ENCODE measurements at regions not wholly inside any gene's neighbourhood (a gene's known extent, or its start where the extent isn't known, plus 50 kb on each side); places are given as distances from the start of the nearest gene placed in this dataset.

GRCh38 chr1:47618830-47619229, 181.0 kb downstream of the FOXD2 start:
- 96% methylated on average over 3 of the region's 7 CpGs for WGBS (ENCODE audit: insufficient coverage)
- no peaks in the 10 kb centered on the region for H3K36me3 ChIP-seq (ENCODE audit: control insufficient read depth in 4 of 4, insufficient read depth in 4 of 4, low read length in 3 of 4)
- no peak overlapping the region for H3K27ac ChIP-seq (ENCODE audit: insufficient read depth in 1 of 2, low read depth in 1 of 2, low read length in 2 of 2, poor library complexity in 1 of 2, severe bottlenecking in 2 of 2)
- H3K27me3 ChIP-seq (replicated peaks in 2 of 5; ENCODE audit: control insufficient read depth in 4 of 5, insufficient read depth in 5 of 5, low read length in 4 of 5), result no peaks in the 10 kb centered on the region
- ChIA-PET POLR2A (interaction anchor here (0.6 kb wide), 1 partner anchor 53 kb away, joined by 3 read pairs; no protein-coding TSS in a partner anchor), CTCF (interaction anchor here (0.7 to 1.7 kb wide), 4 partner anchors 35 to 90 kb away, joined by 3 to 5 read pairs (median 3); no protein-coding TSS in a partner anchor)
- H3K4me3 ChIP-seq (ENCODE audit: control insufficient read depth in 1 of 7, extremely low read depth in 1 of 7, insufficient read depth in 4 of 7, low read depth in 2 of 7, low read length in 6 of 7), result no peak overlapping the region
- no peaks in the 10 kb centered on the region for H3K4me1 ChIP-seq (ENCODE audit: control extremely low read depth in 1 of 4, control insufficient read depth in 4 of 4, insufficient read depth in 4 of 4, low read length in 3 of 4)
- H3K9me3 ChIP-seq (ENCODE audit: control extremely low read depth in 1 of 5, control insufficient read depth in 4 of 5, insufficient read depth in 2 of 5, low read depth in 1 of 5, low read length in 4 of 5), result no peaks in the 10 kb centered on the region
- DNase-seq, result no peak

GRCh38 chr1:47621483-47621882, 183.6 kb downstream of the FOXD2 start:
- no peaks in the 10 kb centered on the region for H3K4me1 ChIP-seq (ENCODE audit: control extremely low read depth in 1 of 4, control insufficient read depth in 4 of 4, insufficient read depth in 4 of 4, low read length in 3 of 4)
- 99% methylated on average over 6 of the region's 6 CpGs for WGBS (ENCODE audit: insufficient coverage)
- no peak overlapping the region for H3K4me3 ChIP-seq (ENCODE audit: control insufficient read depth in 1 of 7, extremely low read depth in 1 of 7, insufficient read depth in 4 of 7, low read depth in 2 of 7, low read length in 6 of 7)
- H3K36me3 ChIP-seq (ENCODE audit: control insufficient read depth in 4 of 4, insufficient read depth in 4 of 4, low read length in 3 of 4), result no peaks in the 10 kb centered on the region
- H3K27ac ChIP-seq (ENCODE audit: insufficient read depth in 1 of 2, low read depth in 1 of 2, low read length in 2 of 2, poor library complexity in 1 of 2, severe bottlenecking in 2 of 2), result no peak overlapping the region
- H3K27me3 ChIP-seq (replicated peaks in 2 of 5; ENCODE audit: control insufficient read depth in 4 of 5, insufficient read depth in 5 of 5, low read length in 4 of 5), result peaks cover 0 to 2% (median 0%) of the 10 kb centered on the region in 5 experiments
- no peaks in the 10 kb centered on the region for H3K9me3 ChIP-seq (ENCODE audit: control extremely low read depth in 1 of 5, control insufficient read depth in 4 of 5, insufficient read depth in 2 of 5, low read depth in 1 of 5, low read length in 4 of 5)
- no peak for DNase-seq
- CTCF ChIA-PET, result interaction anchor here (0.8 kb wide), 1 partner anchor 93 kb away, joined by 3 read pairs; no protein-coding TSS in a partner anchor
- POLR2A ChIA-PET, result no interaction called here

DNA sequence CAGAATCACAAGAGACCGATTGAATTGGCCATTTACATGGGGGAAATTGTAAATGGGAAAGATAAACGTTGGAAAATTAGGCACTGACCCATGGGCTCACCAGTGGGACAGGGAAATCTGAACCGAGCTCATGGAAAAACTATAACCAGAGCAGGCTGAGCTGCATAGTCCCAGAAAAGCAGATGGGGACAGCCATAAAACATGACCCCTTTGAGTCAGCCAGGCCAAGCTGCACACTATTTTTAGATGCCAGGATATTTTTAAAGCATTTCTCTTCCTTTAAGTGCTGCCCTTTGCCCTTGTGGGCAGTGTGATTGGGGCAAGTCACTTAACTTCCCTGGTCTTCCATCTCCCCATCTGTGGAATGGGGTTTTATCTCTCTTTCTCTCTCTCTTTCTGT, 184.1 kb downstream of the FOXD2 start:
- WGBS (ENCODE audit: insufficient coverage), result 89% methylated on average over 3 of the region's 3 CpGs
- ChIA-PET POLR2A (no interaction called here), CTCF (interaction anchor here (0.8 kb wide), 1 partner anchor 93 kb away, joined by 3 read pairs; no protein-coding TSS in a partner anchor)
- no peaks in the 10 kb centered on the region for H3K4me1 ChIP-seq (ENCODE audit: control extremely low read depth in 1 of 4, control insufficient read depth in 4 of 4, insufficient read depth in 4 of 4, low read length in 3 of 4)
- no peaks in the 10 kb centered on the region for H3K9me3 ChIP-seq (ENCODE audit: control extremely low read depth in 1 of 5, control insufficient read depth in 4 of 5, insufficient read depth in 2 of 5, low read depth in 1 of 5, low read length in 4 of 5)
- H3K4me3 ChIP-seq (ENCODE audit: control insufficient read depth in 1 of 7, extremely low read depth in 1 of 7, insufficient read depth in 4 of 7, low read depth in 2 of 7, low read length in 6 of 7), result no peak overlapping the region
- H3K36me3 ChIP-seq (ENCODE audit: control insufficient read depth in 4 of 4, insufficient read depth in 4 of 4, low read length in 3 of 4), result no peaks in the 10 kb centered on the region
- no peak for DNase-seq
- no peak overlapping the region for H3K27ac ChIP-seq (ENCODE audit: insufficient read depth in 1 of 2, low read depth in 1 of 2, low read length in 2 of 2, poor library complexity in 1 of 2, severe bottlenecking in 2 of 2)
- H3K27me3 ChIP-seq (replicated peaks in 2 of 5; ENCODE audit: control insufficient read depth in 4 of 5, insufficient read depth in 5 of 5, low read length in 4 of 5), result peaks cover 0 to 2% (median 0%) of the 10 kb centered on the region in 5 experiments

DNA sequence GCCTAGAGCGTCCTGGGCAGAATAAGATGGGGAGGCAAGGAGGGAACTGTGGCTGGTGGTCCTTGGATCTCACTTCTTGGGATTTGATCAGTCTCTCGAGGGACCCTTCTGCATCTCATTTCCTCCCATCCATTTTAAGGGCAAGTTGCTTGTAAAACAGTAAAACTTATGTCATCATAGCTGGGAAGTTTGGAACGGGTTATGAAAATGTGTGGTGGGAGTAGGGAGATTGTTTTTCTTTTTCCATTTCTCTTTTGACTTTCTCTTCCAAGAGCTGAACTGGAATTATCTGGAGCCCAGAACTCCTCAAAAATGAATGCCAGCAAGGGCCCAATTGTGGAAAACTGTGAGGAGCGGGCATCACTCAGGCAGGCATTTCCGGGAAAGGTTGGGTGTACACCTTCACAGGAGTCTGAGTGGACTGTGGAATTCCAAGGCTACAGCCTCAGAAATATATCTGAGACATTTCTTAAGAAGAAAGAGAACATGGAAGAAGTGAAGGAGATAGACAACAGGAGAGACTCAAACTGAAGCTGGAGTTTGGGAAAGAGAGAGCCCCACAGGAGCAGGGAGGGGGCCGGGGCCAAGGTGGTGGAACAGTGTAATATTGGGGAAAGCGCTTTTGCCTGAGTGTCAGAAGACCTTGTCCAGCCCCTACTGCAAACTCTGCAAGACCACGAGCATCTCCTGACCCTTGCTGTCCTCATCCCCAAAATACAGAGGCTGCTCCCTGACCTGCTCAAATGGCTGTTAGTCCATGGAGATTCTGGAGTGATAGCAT, 185.1 kb downstream of the FOXD2 start:
- Histone ChIP-seq H3K4me3 (ENCODE audit: control insufficient read depth in 1 of 7, extremely low read depth in 1 of 7, insufficient read depth in 4 of 7, low read depth in 2 of 7, low read length in 6 of 7) (no peak overlapping the region), H3K9me3 (ENCODE audit: control extremely low read depth in 1 of 5, control insufficient read depth in 4 of 5, insufficient read depth in 2 of 5, low read depth in 1 of 5, low read length in 4 of 5) (no peaks in the 10 kb centered on the region), H3K4me1 (ENCODE audit: control extremely low read depth in 1 of 4, control insufficient read depth in 4 of 4, insufficient read depth in 4 of 4, low read length in 3 of 4) (no peaks in the 10 kb centered on the region), H3K27ac (ENCODE audit: insufficient read depth in 1 of 2, low read depth in 1 of 2, low read length in 2 of 2, poor library complexity in 1 of 2, severe bottlenecking in 2 of 2) (no peak overlapping the region), H3K27me3 (replicated peaks in 2 of 5; ENCODE audit: control insufficient read depth in 4 of 5, insufficient read depth in 5 of 5, low read length in 4 of 5) (peaks cover 0 to 5% (median 0%) of the 10 kb centered on the region in 5 experiments), H3K36me3 (ENCODE audit: control insufficient read depth in 4 of 4, insufficient read depth in 4 of 4, low read length in 3 of 4) (no peaks in the 10 kb centered on the region)
- DNase-seq, result no peak
- ChIA-PET POLR2A (no interaction called here), CTCF (interaction anchor here (3.4 kb wide), 1 partner anchor 96 kb away, joined by 13 read pairs; no protein-coding TSS in a partner anchor)
- 96% methylated on average over 5 of the region's 8 CpGs for WGBS (ENCODE audit: insufficient coverage)

GRCh38 chr1:47623557-47623940, 185.7 kb downstream of the FOXD2 start:
- peaks cover 0 to 5% (median 0%) of the 10 kb centered on the region in 5 experiments for H3K27me3 ChIP-seq (replicated peaks in 2 of 5; ENCODE audit: control insufficient read depth in 4 of 5, insufficient read depth in 5 of 5, low read length in 4 of 5)
- DNase-seq, result no peak
- CTCF ChIA-PET, result interaction anchor here (0.7 to 3.4 kb wide), 6 partner anchors 13 to 97 kb away, joined by 3 to 13 read pairs (median 4); no protein-coding TSS in a partner anchor
- WGBS (ENCODE audit: insufficient coverage), result 100% methylated on average over 4 of the region's 5 CpGs
- H3K9me3 ChIP-seq (ENCODE audit: control extremely low read depth in 1 of 5, control insufficient read depth in 4 of 5, insufficient read depth in 2 of 5, low read depth in 1 of 5, low read length in 4 of 5), result no peaks in the 10 kb centered on the region
- no peak overlapping the region for H3K4me3 ChIP-seq (ENCODE audit: control insufficient read depth in 1 of 7, extremely low read depth in 1 of 7, insufficient read depth in 4 of 7, low read depth in 2 of 7, low read length in 6 of 7)
- no peaks in the 10 kb centered on the region for H3K4me1 ChIP-seq (ENCODE audit: control extremely low read depth in 1 of 4, control insufficient read depth in 4 of 4, insufficient read depth in 4 of 4, low read length in 3 of 4)
- no peak overlapping the region for H3K27ac ChIP-seq (ENCODE audit: insufficient read depth in 1 of 2, low read depth in 1 of 2, low read length in 2 of 2, poor library complexity in 1 of 2, severe bottlenecking in 2 of 2)
- no peaks in the 10 kb centered on the region for H3K36me3 ChIP-seq (ENCODE audit: control insufficient read depth in 4 of 4, insufficient read depth in 4 of 4, low read length in 3 of 4)
- POLR2A ChIA-PET, result no interaction called here

DNA sequence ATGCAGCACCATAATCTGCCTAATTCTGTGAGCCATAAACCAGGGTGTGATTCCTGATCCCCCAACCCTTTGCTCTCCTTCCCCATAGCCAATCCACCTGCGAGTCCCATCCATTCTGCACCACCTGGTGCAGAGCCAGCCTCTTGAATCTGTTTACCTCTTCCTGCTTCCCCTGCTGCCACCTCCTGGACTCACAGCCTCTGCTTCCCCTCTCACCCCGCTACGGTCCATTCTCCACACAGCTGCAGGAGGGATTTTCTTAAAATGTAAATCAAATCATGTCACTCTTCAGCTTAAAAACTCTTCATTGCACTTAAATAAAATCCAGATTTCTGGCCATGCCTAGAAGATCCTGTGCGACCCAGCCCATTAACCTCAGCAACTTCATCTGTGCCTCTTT, 186.7 kb downstream of the FOXD2 start:
- Histone ChIP-seq H3K4me3 (ENCODE audit: control insufficient read depth in 1 of 7, extremely low read depth in 1 of 7, insufficient read depth in 4 of 7, low read depth in 2 of 7, low read length in 6 of 7) (no peak overlapping the region), H3K36me3 (ENCODE audit: control insufficient read depth in 4 of 4, insufficient read depth in 4 of 4, low read length in 3 of 4) (no peaks in the 10 kb centered on the region), H3K4me1 (ENCODE audit: control extremely low read depth in 1 of 4, control insufficient read depth in 4 of 4, insufficient read depth in 4 of 4, low read length in 3 of 4) (no peaks in the 10 kb centered on the region), H3K9me3 (ENCODE audit: control extremely low read depth in 1 of 5, control insufficient read depth in 4 of 5, insufficient read depth in 2 of 5, low read depth in 1 of 5, low read length in 4 of 5) (no peaks in the 10 kb centered on the region), H3K27me3 (replicated peaks in 2 of 5; ENCODE audit: control insufficient read depth in 4 of 5, insufficient read depth in 5 of 5, low read length in 4 of 5) (peaks cover 0 to 5% (median 0%) of the 10 kb centered on the region in 5 experiments), H3K27ac (ENCODE audit: insufficient read depth in 1 of 2, low read depth in 1 of 2, low read length in 2 of 2, poor library complexity in 1 of 2, severe bottlenecking in 2 of 2) (no peak overlapping the region)
- CTCF ChIA-PET, result interaction anchor here (0.7 to 3.4 kb wide), 10 partner anchors 14 to 124 kb away, joined by 3 to 13 read pairs (median 3); no protein-coding TSS in a partner anchor
- POLR2A ChIA-PET, result no interaction called here
- peak; percentile 35 to 67 (median 53) for DNase-seq
- WGBS (ENCODE audit: insufficient coverage), result 43% methylated on average over 4 of the region's 4 CpGs

DNA sequence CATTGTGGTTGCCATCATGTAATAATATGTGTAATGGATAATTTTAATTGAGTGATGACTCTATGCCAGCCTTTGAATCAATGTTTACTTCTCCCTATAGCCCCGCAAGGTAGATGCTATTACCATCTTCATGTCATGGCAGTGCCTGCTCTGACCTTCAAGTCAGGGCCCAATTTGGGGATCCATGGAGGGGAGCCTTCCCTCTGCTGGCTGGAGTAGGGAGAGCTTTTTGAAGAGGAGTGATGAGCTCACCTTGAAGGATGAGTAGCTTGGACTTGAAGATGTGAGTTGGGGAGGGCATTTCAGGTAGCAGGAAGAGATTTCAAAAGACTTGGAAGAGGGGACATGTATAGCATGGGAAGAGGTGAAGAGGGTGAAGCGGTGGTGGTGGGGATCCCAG, 189.2 kb downstream of the FOXD2 start:
- peaks cover 0 to 5% (median 0%) of the 10 kb centered on the region in 5 experiments for H3K27me3 ChIP-seq (replicated peaks in 2 of 5; ENCODE audit: control insufficient read depth in 4 of 5, insufficient read depth in 5 of 5, low read length in 4 of 5)
- no peak overlapping the region for H3K27ac ChIP-seq (ENCODE audit: insufficient read depth in 1 of 2, low read depth in 1 of 2, low read length in 2 of 2, poor library complexity in 1 of 2, severe bottlenecking in 2 of 2)
- H3K9me3 ChIP-seq (ENCODE audit: control extremely low read depth in 1 of 5, control insufficient read depth in 4 of 5, insufficient read depth in 2 of 5, low read depth in 1 of 5, low read length in 4 of 5), result no peaks in the 10 kb centered on the region
- 100% methylated on average over 1 of the region's 2 CpGs for WGBS (ENCODE audit: insufficient coverage)
- H3K4me1 ChIP-seq (ENCODE audit: control extremely low read depth in 1 of 4, control insufficient read depth in 4 of 4, insufficient read depth in 4 of 4, low read length in 3 of 4), result no peaks in the 10 kb centered on the region
- H3K36me3 ChIP-seq (ENCODE audit: control insufficient read depth in 4 of 4, insufficient read depth in 4 of 4, low read length in 3 of 4), result no peaks in the 10 kb centered on the region
- peak in 2 of 3 donors; percentile 13 to 15 for DNase-seq
- POLR2A ChIA-PET, result no interaction called here
- no peak overlapping the region for H3K4me3 ChIP-seq (ENCODE audit: control insufficient read depth in 1 of 7, extremely low read depth in 1 of 7, insufficient read depth in 4 of 7, low read depth in 2 of 7, low read length in 6 of 7)
- CTCF ChIA-PET, result interaction anchor here (0.6 to 1.8 kb wide), 6 partner anchors 12 to 190 kb away, joined by 3 to 7 read pairs (median 4); no protein-coding TSS in a partner anchor
